Panc1 (cell line): ENCODE measurements at regions not wholly inside any gene's neighbourhood (a gene's known extent, or its start where the extent isn't known, plus 50 kb on each side); places are given as distances from the start of the nearest gene placed in this dataset.

Source experiments
- ATAC-seq: fragments of 200-7000 bp; cut with Tn5 transposase; 2 replicates; pipeline ENCODE4 v1.9.1; 2020; ENCODE audit warnings: mild to moderate bottlenecking, moderate library complexity
- BruUV-seq: library from RNA; stranded (reverse); fragments of 400-500 nt; replicated peaks from 2 replicates; lab custom pipeline; 2021; lab: Mats Ljungman, UMichigan
- CTCF ChIA-PET: fragments of 300-600 bp; sonication (Branson Sonifier 250); formaldehyde crosslinking; loops from one replicate; lab custom pipeline; 2022; ENCODE audit warnings: antibody characterized with exemption; lab: Charles Lee
- POLR2A ChIA-PET: fragments of 300-600 bp; sonication (Branson Sonifier 250); formaldehyde crosslinking; loops from one replicate; lab custom pipeline; 2022; ENCODE audit warnings: antibody characterized with exemption; lab: Charles Lee
- DNase-seq: peaks from one replicate; pipeline ENCODE4 v3.0.0-alpha.2; 2010; ENCODE audit warnings: low read depth, low spot score
- H3K27ac ChIP-seq: 2 replicates; pipeline ENCODE4 v1.5.1; 2011; ENCODE audit warnings: mild to moderate bottlenecking, low read length, inconsistent platforms
- H3K27me3 ChIP-seq: fragments of 200-500 bp; sonication (Bioruptor generic); 2 replicates; pipeline ENCODE4 v1.6.0; 2014; ENCODE audit warnings: low read length, inconsistent platforms; ENCODE audit not compliant: control insufficient read depth, insufficient read depth
- H3K36me3 ChIP-seq: fragments of 200-500 bp; sonication (Bioruptor generic); 2 replicates; pipeline ENCODE4 v1.5.1; 2014; ENCODE audit warnings: inconsistent platforms, mild to moderate bottlenecking, low read length, moderate library complexity; ENCODE audit not compliant: control insufficient read depth, insufficient read depth
- H3K4me1 ChIP-seq: 2 replicates; pipeline ENCODE4 v1.5.1; 2011; ENCODE audit warnings: inconsistent platforms, mild to moderate bottlenecking, low read length, moderate library complexity; ENCODE audit not compliant: control insufficient read depth, insufficient read depth
- H3K4me3 ChIP-seq, 2 experiments: 2 replicates each; pipeline ENCODE4 v1.5.1; 2011 to 2012; ENCODE audit warnings: low read depth in 2 of 2, low read length in 2 of 2, mild to moderate bottlenecking in 2 of 2, inconsistent platforms in 1 of 2, moderate library complexity in 1 of 2
- H3K9me3 ChIP-seq: fragments of 200-500 bp; sonication (Bioruptor generic); 2 replicates; pipeline ENCODE4 v1.5.1; 2014; ENCODE audit warnings: low read depth, mild to moderate bottlenecking, inconsistent platforms, low read length, moderate library complexity; ENCODE audit not compliant: control insufficient read depth, insufficient read depth
- POLR2AphosphoS5 ChIP-seq: IDR thresholded peaks from 2 replicates; pipeline ENCODE4 v1.6.1; 2012; ENCODE audit warnings: mild to moderate bottlenecking, low read depth, low read length, moderate library complexity
- SIN3A ChIP-seq: IDR thresholded peaks from 2 replicates; pipeline ENCODE4 v1.6.1; 2012; ENCODE audit warnings: low read depth, mild to moderate bottlenecking, low read length, moderate library complexity, borderline replicate concordance; ENCODE audit not compliant: insufficient read depth
- TCF7L2 ChIP-seq: IDR thresholded peaks from 2 replicates; pipeline ENCODE4 v1.6.1; 2011; ENCODE audit warnings: mild to moderate bottlenecking, low read depth, low read length, inconsistent platforms
- in situ Hi-C: cut with HindIII; loops from 2 replicates; pipeline ENCODE4 v1.10.0; 2016; ENCODE audit warnings: low sequenced_read_pairs, low pct_unique_long_range_greater_than_20kb
- intact Hi-C: fragments of 100-400 bp; cut with micrococcal nuclease; formaldehyde crosslinking; loops from one replicate; pipeline ENCODE4 v1.10.0; 2022; ENCODE audit not compliant: unreplicated experiment
- TF ChIP-seq, protein P1 (sequence below): fragments of 450-650 bp; IDR thresholded peaks from 2 replicates; pipeline ENCODE4 v1.5.1; 2017; ENCODE audit warnings: mild to moderate bottlenecking
- TF ChIP-seq, protein P2 (sequence below), 2 experiments: IDR thresholded peaks; 2 replicates each; pipeline ENCODE4 v1.6.1; 2011 to 2012; ENCODE audit warnings: low read depth in 2 of 2, control low read depth in 1 of 2, low read length in 1 of 2, mild to moderate bottlenecking in 1 of 2, moderate library complexity in 1 of 2; ENCODE audit not compliant: insufficient read depth in 1 of 2

DNA sequence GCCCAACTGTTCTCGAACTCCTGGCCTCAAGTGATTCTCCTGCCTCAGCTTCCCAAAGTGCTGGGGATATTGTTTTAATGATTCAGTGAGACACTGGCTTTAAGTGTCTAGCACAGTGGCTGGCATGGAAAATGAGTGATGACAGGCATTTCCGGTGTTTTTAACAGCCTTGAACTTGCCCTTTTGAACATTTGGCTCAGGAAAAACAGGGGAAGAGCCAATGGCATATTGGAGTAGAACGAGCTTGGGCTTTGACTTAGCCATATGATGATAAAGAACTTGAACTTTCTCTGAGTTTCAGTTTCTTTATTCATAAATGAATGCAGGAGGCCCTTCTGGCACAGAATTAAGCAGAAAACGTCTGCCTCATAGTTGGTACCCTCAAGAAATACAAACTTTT, 145.0 kb upstream of the HS3ST4 start:
- intact Hi-C loops (no loop called here), in situ Hi-C loops (no loop called here)
- ATAC-seq (no peak), DNase-seq (no peak)
- Histone ChIP-seq H3K27me3 (no peaks in the 10 kb centered on the region), H3K27ac (no peak overlapping the region), H3K36me3 (no peaks in the 10 kb centered on the region), H3K4me3 (no peak overlapping the region), H3K9me3 (no peaks in the 10 kb centered on the region), H3K4me1 (no peaks in the 10 kb centered on the region)
- ChIA-PET POLR2A (no interaction called here), CTCF (no interaction called here)
- TF ChIP-seq, protein P1, sequence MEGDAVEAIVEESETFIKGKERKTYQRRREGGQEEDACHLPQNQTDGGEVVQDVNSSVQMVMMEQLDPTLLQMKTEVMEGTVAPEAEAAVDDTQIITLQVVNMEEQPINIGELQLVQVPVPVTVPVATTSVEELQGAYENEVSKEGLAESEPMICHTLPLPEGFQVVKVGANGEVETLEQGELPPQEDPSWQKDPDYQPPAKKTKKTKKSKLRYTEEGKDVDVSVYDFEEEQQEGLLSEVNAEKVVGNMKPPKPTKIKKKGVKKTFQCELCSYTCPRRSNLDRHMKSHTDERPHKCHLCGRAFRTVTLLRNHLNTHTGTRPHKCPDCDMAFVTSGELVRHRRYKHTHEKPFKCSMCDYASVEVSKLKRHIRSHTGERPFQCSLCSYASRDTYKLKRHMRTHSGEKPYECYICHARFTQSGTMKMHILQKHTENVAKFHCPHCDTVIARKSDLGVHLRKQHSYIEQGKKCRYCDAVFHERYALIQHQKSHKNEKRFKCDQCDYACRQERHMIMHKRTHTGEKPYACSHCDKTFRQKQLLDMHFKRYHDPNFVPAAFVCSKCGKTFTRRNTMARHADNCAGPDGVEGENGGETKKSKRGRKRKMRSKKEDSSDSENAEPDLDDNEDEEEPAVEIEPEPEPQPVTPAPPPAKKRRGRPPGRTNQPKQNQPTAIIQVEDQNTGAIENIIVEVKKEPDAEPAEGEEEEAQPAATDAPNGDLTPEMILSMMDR: no peak
- no peak for TF ChIP-seq POLR2AphosphoS5
- TF ChIP-seq TCF7L2: no peak
- BruUV-seq: no TSS peak

DNA sequence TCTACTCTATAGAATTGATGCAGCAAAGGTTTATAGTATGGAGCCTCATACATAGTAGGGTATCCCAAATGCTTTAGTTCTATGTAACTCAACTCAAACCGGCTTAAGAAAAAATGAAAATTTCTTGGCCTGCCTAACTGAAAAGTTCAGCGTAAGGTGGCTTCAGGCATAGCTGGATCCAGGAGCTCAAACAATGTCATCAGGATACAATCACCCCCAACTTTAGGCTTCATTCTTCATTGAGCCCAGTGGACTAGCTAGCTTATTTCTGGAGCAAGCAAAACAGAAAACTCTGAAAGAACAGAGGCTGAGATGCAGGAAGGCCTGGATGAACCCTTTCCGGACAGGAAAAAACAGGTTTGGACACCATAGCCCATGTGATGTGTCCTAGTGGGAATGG, 147.5 kb upstream of the HS3ST4 start:
- in situ Hi-C loops: no loop called here
- CTCF ChIA-PET: no interaction called here
- no peaks in the 10 kb centered on the region for H3K9me3 ChIP-seq

More for the DNA sequence above, 147.5 kb upstream of the HS3ST4 start:
- no TSS peak for BruUV-seq
- Histone ChIP-seq H3K27me3 (no peaks in the 10 kb centered on the region), H3K36me3 (no peaks in the 10 kb centered on the region), H3K4me3 (no peak overlapping the region), H3K4me1 (no peaks in the 10 kb centered on the region), H3K27ac (no peak overlapping the region)
- no peak for DNase-seq
- ATAC-seq: no peak
- intact Hi-C loops: no loop called here
- TF ChIP-seq POLR2AphosphoS5 (no peak), SIN3A (no peak), TCF7L2 (no peak)
- TF ChIP-seq, protein P1: no peak
- TF ChIP-seq, protein P2, sequence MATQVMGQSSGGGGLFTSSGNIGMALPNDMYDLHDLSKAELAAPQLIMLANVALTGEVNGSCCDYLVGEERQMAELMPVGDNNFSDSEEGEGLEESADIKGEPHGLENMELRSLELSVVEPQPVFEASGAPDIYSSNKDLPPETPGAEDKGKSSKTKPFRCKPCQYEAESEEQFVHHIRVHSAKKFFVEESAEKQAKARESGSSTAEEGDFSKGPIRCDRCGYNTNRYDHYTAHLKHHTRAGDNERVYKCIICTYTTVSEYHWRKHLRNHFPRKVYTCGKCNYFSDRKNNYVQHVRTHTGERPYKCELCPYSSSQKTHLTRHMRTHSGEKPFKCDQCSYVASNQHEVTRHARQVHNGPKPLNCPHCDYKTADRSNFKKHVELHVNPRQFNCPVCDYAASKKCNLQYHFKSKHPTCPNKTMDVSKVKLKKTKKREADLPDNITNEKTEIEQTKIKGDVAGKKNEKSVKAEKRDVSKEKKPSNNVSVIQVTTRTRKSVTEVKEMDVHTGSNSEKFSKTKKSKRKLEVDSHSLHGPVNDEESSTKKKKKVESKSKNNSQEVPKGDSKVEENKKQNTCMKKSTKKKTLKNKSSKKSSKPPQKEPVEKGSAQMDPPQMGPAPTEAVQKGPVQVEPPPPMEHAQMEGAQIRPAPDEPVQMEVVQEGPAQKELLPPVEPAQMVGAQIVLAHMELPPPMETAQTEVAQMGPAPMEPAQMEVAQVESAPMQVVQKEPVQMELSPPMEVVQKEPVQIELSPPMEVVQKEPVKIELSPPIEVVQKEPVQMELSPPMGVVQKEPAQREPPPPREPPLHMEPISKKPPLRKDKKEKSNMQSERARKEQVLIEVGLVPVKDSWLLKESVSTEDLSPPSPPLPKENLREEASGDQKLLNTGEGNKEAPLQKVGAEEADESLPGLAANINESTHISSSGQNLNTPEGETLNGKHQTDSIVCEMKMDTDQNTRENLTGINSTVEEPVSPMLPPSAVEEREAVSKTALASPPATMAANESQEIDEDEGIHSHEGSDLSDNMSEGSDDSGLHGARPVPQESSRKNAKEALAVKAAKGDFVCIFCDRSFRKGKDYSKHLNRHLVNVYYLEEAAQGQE (IDR thresholded peaks at IDR 0.05; ENCODE audit: insufficient read depth in 1 of 2, low read depth in 2 of 2, low read length in 1 of 2): no peak
- POLR2A ChIA-PET: no interaction called here
